Inflammatory macrophage (primary cell): ENCODE measurements at regions not wholly inside any gene's neighbourhood (a gene's known extent, or its start where the extent isn't known, plus 50 kb on each side); places are given as distances from the start of the nearest gene placed in this dataset.

Experiments
- DNase-seq, 2 donors: peaks; one replicate each; pipeline ENCODE4 v3.0.0-alpha.2; 2020 to 2022

- DNase-seq: no peak
Observed at GRCh38 chr14:71203306-71203705, 296.0 kb downstream of the PCNX1 start.

GRCh38 chr14:71204231-71204630 is 297.0 kb downstream of the PCNX1 start:
- no peak for DNase-seq

- DNase-seq: no peak
Observed at GRCh38 chr14:71204768-71205167, 297.5 kb downstream of the PCNX1 start.

- no peak for DNase-seq
Observed at GRCh38 chr14:71206123-71206522, 298.9 kb downstream of the PCNX1 start.

- DNase-seq: peak; percentile 34 to 66
Observed at GRCh38 chr14:71206766-71207371, 299.6 kb downstream of the PCNX1 start.

GRCh38 chr14:71208702-71209357 is 301.6 kb downstream of the PCNX1 start:
- DNase-seq: no peak

- DNase-seq: no peak
Observed at GRCh38 chr14:71209888-71210287, 302.6 kb downstream of the PCNX1 start.

GRCh38 chr14:71212093-71212492 is 304.8 kb downstream of the PCNX1 start:
- no peak for DNase-seq

GRCh38 chr14:71212683-71213107 is 305.4 kb downstream of the PCNX1 start:
- DNase-seq: no peak

- DNase-seq: no peak
Observed at GRCh38 chr14:71214241-71214640, 307.0 kb downstream of the PCNX1 start.

GRCh38 chr14:71220462-71220861 is 313.2 kb downstream of the PCNX1 start:
- no peak for DNase-seq

- DNase-seq: no peak
Observed at GRCh38 chr14:71221119-71221518, 313.9 kb downstream of the PCNX1 start.

- DNase-seq: peak; percentile 62 to 65
Observed at GRCh38 chr14:71225113-71225512, 317.9 kb downstream of the PCNX1 start.

GRCh38 chr14:71228711-71229110 is 321.5 kb downstream of the PCNX1 start:
- DNase-seq: no peak

GRCh38 chr14:71229875-71230274 is 322.6 kb downstream of the PCNX1 start:
- DNase-seq: no peak

GRCh38 chr14:71230897-71231296 is 323.6 kb downstream of the PCNX1 start:
- no peak for DNase-seq

- peak; percentile 43 to 53 for DNase-seq
Observed at GRCh38 chr14:71231521-71232393, 324.5 kb downstream of the PCNX1 start.

- DNase-seq: no peak
Observed at GRCh38 chr14:71232506-71232905, 325.2 kb downstream of the PCNX1 start.

GRCh38 chr14:71235875-71236274 is 328.6 kb downstream of the PCNX1 start:
- peak; percentile 80 to 95 for DNase-seq

- DNase-seq: no peak
Observed at GRCh38 chr14:71236487-71236886, 329.2 kb downstream of the PCNX1 start.

GRCh38 chr14:71237556-71237955 is 330.3 kb downstream of the PCNX1 start:
- DNase-seq: no peak

- DNase-seq: peak; percentile 6
Observed at GRCh38 chr14:71238835-71239234, 331.6 kb downstream of the PCNX1 start.

- no peak for DNase-seq
Observed at GRCh38 chr14:71240171-71240570, 332.9 kb downstream of the PCNX1 start.
